Ishikawa (cell line): ENCODE measurements at regions not wholly inside any gene's neighbourhood (a gene's known extent, or its start where the extent isn't known, plus 50 kb on each side); places are given as distances from the start of the nearest gene placed in this dataset.

ENCODE experiments used
- CEBPB ChIP-seq: IDR thresholded peaks from 2 replicates; pipeline ENCODE4 v1.6.1; 2012
- CREB1 ChIP-seq: IDR thresholded peaks from 2 replicates; pipeline ENCODE4 v1.6.1; 2012; ENCODE audit warnings: low read depth
- EGR1 ChIP-seq: IDR thresholded peaks from 2 replicates; pipeline ENCODE4 v1.6.1; 2012
- EP300 ChIP-seq: IDR thresholded peaks from 2 replicates; pipeline ENCODE4 v1.6.1; 2012; ENCODE audit warnings: borderline replicate concordance
- FOXM1 ChIP-seq: IDR thresholded peaks from 2 replicates; pipeline ENCODE4 v1.6.1; 2012; ENCODE audit warnings: low read depth, borderline replicate concordance
- MAX ChIP-seq: IDR thresholded peaks from 2 replicates; pipeline ENCODE4 v1.6.1; 2012
- NFIC ChIP-seq: IDR thresholded peaks from 2 replicates; pipeline ENCODE4 v1.6.1; 2012
- RAD21 ChIP-seq: IDR thresholded peaks from 2 replicates; pipeline ENCODE4 v1.6.1; 2012; ENCODE audit warnings: low read depth
- REST ChIP-seq: IDR thresholded peaks from 2 replicates; pipeline ENCODE4 v1.6.1; 2012; ENCODE audit warnings: low read depth, mild to moderate bottlenecking
- TAF1 ChIP-seq: IDR thresholded peaks from 2 replicates; pipeline ENCODE4 v1.6.1; 2012; ENCODE audit warnings: low read depth, mild to moderate bottlenecking
- USF1 ChIP-seq: IDR thresholded peaks from 2 replicates; pipeline ENCODE4 v1.6.1; 2012
- YY1 ChIP-seq: IDR thresholded peaks from 2 replicates; pipeline ENCODE4 v1.6.1; 2012; ENCODE audit warnings: low read depth
- ZBTB7A ChIP-seq: IDR thresholded peaks from 2 replicates; pipeline ENCODE4 v1.6.1; 2012; ENCODE audit warnings: low read depth

GRCh38 chr15:54829821-54830220 is 366.9 kb downstream of the RSL24D1 start:
- TF ChIP-seq EGR1 (no peak), USF1 (no peak), ZBTB7A (no peak), EP300 (no peak), MAX (no peak), CEBPB (no peak), YY1 (no peak), CREB1 (no peak), TAF1 (no peak), RAD21 (no peak), FOXM1 (no peak), REST (no peak), NFIC (no peak)
